Hindlimb muscle (tissue), 1 donor: ENCODE measurements at regions not wholly inside any gene's neighbourhood (a gene's known extent, or its start where the extent isn't known, plus 50 kb on each side); places are given as distances from the start of the nearest gene placed in this dataset.
"Not testable (repeated sequence)": the region's sequence is repeated elsewhere in the genome, so short reads cannot be mapped to it uniquely, and the experiment has no call there.

Source experiments
- DNase-seq: peaks from one replicate; pipeline ENCODE4 v3.0.0-alpha.2; 2013

DNA sequence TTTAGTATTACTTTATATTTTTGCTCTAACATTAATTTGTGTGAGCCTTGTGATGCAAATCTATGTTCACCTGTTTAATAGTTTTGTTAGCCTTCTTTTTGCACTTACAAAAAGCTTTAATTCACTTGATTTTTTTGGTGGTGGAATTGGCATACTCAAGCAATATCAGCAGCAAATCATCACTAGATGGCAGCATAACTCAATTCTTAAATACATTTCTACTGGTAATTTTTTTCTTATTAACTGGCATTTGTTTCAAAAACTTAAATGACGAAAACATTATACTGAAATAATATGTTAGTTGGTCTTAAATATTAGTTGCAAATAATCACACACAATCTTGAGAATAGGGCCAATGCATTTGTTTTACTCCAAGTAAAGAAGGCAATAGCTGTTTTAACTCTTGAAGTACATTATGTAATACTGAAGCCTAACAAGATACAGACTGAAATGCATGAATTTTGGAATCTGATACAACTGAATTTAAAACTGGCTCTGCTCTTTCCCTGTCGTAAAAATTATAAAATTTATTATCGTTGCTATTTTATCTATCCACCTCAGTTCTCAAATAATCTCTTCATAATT is 151.5 kb downstream of the ATXN7L3B start:
- peak; percentile 16 for DNase-seq

DNA sequence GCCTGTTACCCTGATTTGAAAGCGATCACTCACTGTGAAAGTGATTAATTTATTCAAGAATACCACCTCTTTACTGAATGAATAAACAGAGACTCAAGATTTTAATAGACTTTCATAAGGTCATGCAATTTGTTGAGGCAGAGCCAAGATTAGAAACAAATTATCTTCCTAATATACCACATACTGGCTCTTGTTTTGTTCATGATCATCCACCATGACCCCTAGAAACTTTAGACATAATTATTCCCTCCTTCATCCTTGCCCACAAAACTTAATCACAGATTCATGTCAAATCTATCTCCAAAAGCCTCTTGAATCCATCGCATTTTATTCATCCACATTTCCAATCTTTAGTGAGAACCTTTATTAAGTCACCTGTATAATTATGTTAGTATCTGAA is 152.3 kb downstream of the ATXN7L3B start:
- no peak for DNase-seq

DNA sequence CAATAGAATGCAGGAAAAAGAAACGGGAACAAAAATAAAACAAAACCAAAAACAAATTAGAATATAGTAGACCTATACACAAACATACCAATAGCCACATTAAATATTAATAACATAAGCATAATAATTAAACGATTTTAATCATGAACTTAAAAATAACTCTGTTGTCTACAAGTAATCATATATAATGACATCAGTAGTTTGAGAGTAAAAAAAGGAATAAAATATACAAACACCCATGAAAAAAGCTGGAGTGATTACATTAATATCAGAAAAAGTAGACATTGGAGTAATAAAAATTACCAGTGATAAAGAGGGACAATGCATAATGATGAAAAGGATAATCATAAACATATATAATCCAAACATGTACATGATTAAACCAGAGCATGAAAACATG is 181.8 kb downstream of the ATXN7L3B start:
- no peak for DNase-seq

DNA sequence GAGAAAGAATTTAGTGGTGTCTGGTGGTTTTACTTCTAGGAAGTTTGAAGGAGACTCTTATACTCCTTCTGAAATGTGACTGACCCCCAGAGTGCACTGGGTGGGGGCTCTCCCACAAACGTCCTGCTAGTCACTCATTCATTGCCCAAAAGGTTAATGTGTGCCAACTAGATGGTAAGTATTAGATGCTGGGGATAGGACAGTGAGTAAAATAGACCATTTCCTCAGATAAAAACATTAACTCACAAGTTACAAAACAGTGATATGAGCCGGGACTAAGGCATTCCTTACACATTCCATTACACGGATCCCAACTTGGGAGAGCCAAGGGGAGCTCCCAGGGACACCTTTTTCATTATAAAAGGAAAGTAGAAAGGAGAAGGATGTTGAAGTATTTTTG is 185.1 kb downstream of the ATXN7L3B start:
- no peak for DNase-seq

DNA sequence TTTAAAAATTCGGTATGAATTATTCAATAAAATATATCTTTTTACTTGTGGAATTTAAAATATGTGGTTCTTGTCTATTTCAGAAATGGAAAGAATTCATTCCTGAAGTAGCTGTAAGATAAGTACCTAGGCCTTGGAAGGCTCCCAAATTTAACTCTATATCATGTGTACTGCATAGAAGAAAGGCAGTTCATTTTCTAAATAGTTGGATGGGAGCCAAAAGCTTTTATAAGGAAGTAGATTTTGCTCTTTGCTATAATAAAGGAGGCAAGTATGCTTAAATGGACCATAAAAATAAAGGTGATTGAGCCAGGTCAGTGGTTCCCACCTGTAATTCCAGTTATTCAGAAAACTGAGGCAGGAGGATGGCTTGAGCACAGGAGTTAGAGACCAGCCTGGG is 187.5 kb downstream of the ATXN7L3B start:
- no peak for DNase-seq

DNA sequence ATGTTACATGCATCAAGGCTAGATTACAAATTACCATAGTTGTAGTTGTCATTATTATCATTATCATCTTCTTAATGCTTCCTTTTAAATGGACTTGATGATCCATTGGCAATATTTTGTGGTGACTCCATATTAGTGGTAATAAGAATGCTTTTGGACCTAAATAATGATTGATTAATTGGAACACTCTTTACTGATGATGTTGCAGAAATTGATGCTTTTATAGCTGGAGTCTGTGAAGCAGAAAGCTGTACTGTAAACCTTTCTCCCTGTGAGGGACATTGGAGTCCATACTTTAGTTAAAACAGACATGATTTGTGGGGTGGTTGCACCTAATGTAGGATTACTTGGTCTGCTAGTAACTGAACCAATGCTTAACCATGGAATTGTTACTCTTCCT is 190.4 kb downstream of the ATXN7L3B start:
- no peak for DNase-seq

DNA sequence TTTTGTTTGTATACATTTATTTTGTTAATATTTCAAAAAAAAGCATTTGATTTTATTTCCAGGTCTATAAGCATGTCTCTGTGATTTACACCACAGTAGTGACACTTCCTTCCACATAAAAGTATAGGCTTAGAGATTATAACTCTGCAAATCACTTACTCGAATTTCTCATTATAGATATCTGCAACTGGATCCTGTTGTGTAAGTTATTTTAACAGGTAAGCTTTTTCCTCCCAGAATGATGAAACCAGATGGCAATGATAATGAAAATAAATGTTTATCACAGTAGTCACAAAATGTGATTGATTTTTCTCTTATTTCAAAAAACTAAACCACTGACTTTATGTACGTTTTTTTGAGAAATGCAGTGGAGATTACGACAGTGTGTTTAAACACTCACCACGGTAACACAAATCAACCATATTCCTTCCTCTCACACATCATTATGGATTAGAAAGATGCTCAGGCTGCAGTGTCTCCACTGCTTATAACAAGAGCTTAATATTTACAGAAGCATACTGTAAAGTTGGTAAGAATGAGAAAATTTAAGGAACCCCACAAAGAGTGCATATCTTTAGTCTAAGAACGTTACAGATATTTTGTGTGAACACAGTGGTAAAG is 194.6 kb downstream of the ATXN7L3B start:
- no peak for DNase-seq

DNA sequence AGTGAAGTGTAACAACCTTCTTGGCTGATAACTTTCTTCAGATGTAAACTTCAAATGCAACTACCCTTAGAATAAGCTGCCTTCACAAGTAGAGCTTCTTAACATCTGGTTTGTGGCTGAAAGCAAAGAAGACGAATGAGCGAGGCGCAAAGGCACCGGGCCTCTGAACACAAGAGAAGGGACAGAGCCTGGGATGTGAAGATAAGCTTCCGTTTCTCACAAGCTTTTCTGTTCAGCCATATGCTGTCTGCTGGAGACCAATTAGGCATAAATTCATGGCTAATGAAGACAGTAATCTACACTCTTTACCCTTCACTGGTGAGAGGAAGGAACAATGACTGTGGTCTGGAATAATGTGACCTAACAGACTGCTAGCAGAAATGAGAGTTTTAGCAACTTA is 195.2 kb downstream of the ATXN7L3B start:
- DNase-seq: no peak

DNA sequence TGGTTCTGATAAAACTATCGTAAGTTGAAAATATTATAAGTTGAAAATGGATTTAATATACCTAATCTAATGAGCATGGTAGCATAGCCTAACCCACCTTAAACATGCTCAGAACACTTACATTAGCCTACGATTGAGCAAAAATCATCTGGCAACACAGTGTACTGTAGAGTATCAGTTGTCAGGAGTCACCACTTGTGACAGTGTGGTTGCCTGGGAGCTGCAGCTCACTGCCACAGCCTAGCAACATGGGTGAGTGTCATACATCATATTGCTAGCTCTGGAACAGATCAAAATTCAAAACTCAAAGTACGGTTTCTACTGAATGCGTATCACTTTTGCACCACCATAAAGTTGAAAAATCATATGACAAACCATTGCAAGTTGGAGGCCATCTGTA is 203.5 kb downstream of the ATXN7L3B start:
- no peak for DNase-seq

DNA sequence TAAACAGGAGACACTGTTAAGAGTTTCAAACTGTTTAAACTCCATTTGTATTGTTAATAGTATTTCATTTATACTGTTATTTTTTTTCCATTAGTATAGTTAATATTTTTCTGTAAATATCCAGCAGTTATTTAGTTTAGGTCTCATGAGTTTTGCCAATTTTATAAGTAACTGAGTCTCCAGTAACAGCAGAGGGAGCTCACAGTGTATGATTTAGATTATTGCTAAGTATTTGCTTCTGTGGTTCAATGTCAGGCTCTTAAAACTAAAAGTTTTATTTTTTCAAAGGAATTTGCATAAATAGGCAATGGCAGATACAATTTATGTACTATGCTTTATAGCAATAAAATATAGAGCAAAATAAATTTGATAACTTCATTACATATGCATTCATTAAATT is 209.7 kb downstream of the ATXN7L3B start:
- no peak for DNase-seq

DNA sequence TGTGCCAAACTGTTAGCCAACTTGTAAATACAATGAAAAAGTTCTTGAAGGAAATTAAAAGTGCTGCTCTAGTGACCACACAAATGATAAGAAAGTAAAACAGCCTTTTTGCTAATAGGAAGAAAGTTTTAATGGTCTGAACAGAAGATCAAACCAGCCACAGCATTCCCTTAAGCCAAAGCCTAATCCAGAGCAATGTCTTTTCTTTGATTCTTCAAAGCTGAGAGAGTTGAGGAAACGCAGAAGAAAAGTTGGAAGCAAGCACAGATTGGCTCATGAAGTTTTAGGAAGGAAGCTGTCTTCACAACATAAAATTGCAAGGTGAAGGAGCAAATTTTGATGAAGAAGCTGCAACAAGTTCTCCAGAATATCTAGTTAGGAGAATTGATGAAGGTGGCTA is 213.8 kb downstream of the ATXN7L3B start:
- no peak for DNase-seq

DNA sequence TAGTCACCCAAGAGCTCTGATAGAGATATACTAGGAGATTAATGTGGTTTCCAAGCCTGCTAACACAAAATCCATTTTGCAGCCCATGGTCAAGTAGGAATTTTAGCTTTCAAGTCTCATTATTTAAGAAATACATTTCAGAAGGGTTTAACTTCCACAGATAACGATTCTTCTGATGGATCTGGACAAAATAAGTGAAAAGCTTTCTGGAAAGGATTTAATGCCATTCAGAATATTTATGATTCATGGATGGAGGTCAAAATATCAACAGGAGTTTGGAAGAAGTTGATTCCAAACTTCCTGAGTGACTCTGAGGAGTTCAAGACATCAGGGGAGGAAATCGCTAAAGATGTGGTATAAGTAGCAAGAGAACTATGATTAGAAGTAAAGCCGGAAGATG is 214.6 kb downstream of the ATXN7L3B start:
- DNase-seq: no peak

DNA sequence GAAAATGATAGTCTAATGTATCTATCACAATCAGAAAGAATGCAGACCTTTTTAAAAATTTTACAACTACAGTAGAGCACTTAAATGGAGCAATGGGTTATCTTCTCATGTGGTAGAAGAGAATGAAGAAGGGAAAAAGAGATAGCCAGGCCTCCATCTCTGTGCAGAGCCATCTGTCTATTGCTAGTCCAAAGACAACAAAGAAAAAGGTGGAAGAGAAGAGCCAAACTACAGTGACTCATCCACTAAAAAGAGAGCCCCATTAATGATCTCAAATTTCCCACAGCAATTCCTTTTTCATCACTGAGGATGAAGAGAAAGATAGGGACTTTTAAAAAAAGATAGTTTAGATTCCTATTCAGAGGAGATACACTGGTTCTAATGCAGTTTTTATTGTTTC is 232.9 kb downstream of the ATXN7L3B start:
- no peak for DNase-seq

DNA sequence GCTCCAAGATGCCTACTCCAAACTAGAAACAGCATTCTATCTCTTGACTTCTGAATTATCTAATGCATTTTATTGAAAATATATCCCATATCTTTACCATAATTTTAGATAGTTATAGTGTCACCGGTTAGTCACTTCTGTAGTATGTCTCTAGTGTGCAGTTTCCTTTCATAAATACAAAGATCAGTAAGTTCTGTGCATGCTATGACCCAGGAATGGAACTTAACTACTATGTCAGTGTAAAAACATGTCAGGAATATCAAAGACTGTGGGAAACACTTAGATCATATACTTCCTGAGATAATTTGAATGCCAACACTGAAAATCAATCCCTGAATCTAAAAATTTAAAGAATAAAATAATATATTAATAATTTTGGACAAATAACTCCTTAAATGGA is 237.6 kb downstream of the ATXN7L3B start:
- DNase-seq: no peak

DNA sequence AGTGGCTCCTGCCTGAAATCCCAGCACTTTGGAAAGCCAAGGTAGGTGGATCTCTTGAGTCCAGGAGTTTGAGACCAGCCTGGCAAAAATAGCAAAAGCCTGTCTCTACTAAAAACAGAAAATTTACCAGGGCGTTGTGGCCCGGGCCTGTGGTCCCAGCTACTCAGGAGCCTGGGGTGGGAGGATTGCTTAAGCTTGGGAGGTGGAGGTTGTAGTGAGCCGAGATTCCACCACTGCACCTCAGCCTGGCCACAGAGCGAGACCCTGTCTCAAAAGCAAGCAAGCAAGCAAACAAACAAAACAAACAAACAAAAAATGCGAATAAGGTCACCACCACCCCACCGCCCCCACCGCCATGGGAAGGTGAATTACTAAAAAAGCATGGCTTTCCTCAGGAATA is 238.7 kb downstream of the ATXN7L3B start:
- no peak for DNase-seq

DNA sequence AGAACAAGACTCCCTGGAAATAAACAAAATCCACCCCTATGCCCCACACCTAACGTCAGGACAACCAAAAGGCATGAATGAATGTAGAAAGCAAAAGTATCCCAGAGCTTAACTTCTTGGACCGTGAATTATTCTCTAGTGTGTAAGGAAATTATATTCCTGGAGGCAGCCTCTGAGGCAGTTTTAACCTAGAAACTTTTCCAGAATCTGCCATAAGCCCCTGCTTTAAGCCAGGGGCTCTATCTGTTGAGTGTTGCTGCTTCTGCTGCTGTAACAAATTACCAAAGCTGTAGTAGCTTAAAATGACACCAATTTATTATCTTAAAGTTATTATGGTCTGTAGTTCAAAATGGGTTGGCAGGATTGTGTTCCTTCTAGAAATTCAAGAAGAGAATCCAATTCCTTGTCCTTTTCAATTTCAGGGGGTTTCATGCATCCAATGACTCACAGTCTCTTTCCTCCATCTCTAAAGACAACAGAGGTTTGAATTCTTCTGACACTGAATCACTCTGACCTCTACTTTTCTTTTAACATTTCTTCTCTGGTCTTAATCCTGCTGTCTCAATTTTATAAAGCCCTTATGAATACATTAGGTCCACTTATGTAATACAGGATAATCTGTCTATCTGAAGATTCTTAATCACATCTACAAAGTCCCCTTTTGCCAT is 242.7 kb downstream of the ATXN7L3B start:
- no peak for DNase-seq

DNA sequence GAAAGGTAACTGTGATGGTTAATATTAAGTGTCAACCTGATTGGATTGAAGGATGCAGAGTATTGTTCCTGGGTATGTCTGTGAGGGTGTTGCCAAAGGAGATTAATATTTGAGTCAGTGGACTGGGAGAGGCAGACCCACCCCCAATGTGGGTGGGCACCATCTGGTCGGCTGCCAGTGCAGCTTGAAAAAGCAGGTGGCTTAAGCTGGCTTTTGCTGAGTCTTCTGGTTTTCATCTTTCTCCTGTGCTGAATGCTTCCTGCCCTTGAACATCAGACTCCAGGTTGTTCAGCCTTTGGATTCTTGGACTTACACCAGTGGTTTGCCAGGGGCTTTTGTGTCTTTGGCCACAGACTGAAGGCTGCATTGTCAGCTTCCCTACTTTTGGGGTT is 243.2 kb downstream of the ATXN7L3B start:
- not testable (repeated sequence) for DNase-seq

DNA sequence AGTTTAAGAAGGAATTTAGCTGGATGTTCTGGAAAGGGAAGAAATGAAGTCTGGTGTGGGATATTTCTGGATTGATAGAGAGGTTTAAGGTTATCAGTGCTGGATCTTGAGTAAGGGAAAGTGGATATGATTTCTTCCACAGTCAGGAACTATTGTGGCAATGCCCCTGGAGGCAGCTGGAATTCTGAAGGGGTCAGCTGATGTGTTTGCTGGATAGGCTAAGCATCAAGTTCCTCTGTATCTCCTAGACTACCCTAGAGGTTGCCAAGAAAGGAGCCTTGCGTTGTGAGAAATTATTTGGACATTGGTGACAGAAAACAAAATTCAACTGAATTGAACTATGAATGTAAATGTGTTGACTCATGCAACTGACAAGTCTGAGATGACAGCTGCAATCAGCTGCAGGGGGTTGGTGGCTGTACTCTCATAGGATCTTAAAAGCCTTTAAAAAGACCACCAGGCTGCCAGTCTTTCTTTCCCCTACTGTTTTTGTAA is 244.4 kb downstream of the ATXN7L3B start:
- no peak for DNase-seq

DNA sequence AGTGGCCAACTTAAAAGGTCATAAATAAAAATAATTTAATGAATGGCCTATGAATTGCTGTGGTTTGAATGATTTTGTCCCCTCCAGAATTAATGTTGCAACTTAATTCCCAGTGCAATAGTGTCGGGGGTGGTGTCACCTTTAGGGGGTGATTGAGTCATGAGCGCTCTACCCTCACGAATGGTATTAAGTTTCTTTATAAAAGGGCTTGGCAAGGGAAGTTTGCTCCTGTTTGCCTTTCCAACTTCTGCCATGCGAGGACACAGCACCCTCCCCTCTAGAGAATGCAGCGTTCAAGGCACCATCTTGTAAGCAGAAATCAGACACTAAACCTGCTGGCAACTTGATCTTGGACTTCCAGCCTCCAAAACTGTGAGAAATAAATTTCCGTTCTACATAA is 253.3 kb downstream of the ATXN7L3B start:
- DNase-seq: no peak

DNA sequence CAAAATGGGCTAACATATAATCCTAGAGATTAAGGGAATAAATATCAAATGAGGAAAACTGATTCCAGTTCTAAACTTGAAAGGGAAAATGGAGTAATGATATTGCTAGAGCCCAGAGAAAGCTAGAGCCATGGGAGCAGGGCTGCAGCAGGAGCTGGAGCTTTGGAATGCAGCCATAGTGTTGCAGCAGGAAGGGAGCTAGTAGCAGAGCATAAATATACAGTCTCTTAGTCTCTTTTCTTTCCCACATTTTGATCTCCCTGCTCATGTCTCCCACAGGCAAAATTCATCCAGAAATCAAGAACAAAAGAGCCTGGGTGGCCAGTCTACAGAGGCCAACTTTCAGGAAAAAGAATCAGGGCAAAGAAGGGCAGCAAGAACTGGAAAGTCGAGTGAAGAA is 253.7 kb downstream of the ATXN7L3B start:
- DNase-seq: no peak

DNA sequence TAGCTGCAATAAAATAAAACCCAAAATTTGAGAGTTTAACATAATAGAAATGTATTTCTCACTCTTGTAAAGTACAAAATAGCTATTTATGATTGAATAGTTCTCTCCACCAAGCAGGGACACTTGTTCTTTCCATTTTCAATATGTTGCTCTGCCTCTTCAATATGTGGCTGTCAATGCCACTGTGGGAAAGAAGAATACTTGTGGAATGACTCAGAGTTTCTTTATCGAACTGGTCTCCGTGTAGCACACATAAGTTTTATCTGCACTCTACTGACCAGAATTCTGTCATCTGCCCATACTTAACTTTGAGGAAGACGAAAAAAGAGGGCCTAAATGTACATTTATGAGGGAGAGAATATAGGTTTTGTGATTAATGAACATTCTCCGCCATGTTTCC is 256.9 kb downstream of the ATXN7L3B start:
- no peak for DNase-seq

DNA sequence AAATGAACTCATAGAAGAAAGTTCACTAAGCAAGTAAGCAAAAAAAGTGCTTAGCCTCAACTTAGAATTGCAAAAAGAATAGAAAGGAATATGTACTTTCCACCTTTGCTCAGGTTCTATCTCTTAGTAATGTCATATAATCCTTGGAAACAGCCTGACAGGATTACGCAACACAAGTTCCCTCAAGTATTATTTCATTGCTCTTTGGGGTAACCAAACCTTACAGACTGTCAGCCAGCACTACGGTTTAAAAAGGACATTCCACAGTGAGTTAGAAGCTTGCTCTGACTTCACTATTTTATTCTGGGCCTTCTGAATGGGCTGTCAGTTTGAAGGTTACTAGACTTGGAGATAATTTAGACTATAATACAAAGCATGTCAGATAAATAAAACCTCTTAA is 264.0 kb downstream of the ATXN7L3B start:
- no peak for DNase-seq

DNA sequence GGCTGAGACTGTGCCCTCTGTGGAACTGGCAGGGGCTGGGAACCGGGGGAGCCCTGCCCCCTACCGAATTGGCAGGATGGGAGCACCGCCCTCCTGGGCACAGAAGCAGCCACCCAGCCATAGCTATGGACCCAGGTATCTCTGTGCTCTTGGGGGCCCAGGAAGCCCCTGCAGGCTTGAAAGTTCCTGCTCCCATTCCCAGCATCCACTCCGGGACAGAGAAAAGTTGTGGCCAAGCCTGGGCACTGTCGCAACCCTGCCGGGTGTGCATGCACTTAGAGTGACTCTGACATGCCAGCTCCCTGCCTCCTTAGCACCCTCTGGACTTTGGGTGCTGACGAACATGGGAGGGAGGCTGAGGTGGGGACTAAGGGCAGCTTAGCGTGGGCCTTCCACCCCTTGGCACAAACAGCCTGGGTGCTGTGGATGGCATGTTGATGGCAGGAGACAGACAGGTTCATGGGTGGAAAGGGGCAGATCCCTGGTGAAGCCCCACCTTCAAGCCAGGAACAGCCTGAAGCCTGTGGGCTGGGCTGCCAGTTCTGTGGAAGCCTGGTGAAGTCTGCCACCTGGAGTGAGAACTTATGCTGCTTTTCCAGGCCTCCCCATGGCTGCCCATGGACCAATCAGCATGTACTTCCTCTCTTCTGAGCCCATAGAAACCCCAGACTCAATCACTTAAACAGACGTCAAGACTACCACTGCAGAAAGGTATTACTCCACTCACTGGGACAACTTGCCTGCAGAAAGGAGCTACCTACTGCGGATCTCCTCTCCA is 279.0 kb downstream of the ATXN7L3B start:
- no peak for DNase-seq

DNA sequence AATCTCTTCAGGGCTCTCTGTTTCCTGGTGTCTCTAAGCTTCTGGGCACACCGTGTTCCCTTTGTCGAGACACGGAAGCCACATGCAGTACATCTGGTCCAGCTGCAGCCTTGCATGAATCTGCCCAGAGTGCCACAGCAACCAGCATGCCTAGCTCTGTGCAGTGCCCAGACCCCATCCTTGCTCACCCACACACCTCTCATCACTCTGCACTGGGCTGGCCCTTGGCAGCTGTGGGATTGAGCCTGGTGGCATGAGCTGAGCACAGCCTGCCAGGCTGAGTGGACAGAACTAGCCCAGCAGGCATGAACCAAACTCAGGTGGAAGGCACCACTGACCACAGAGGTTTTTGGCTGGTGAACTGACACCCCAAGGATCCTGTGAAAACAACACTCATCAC is 279.9 kb downstream of the ATXN7L3B start:
- no peak for DNase-seq
